GM13977 (cell line): ENCODE measurements at regions not wholly inside any gene's neighbourhood (a gene's known extent, or its start where the extent isn't known, plus 50 kb on each side); places are given as distances from the start of the nearest gene placed in this dataset.

Source experiments
- DNase-seq: peaks from one replicate; pipeline ENCODE4 v3.0.0; 2012; ENCODE audit warnings: low spot score
- in situ Hi-C: fragments of 300-500 bp; cut with MboI; formaldehyde crosslinking; loops from one replicate; pipeline ENCODE4 v1.12.0; 2022; ENCODE audit warnings: low sequenced_read_pairs, low pct_unique_long_range_greater_than_20kb, mixed read lengths, inconsistent platforms; ENCODE audit not compliant: unreplicated experiment
- TF ChIP-seq, protein P1 (sequence below): IDR thresholded peaks from 2 replicates; pipeline ENCODE4 v1.5.1; 2012; ENCODE audit warnings: mild to moderate bottlenecking, control low read depth; ENCODE audit not compliant: insufficient read depth; ENCODE audit errors: extremely low read depth, missing control alignments

DNA sequence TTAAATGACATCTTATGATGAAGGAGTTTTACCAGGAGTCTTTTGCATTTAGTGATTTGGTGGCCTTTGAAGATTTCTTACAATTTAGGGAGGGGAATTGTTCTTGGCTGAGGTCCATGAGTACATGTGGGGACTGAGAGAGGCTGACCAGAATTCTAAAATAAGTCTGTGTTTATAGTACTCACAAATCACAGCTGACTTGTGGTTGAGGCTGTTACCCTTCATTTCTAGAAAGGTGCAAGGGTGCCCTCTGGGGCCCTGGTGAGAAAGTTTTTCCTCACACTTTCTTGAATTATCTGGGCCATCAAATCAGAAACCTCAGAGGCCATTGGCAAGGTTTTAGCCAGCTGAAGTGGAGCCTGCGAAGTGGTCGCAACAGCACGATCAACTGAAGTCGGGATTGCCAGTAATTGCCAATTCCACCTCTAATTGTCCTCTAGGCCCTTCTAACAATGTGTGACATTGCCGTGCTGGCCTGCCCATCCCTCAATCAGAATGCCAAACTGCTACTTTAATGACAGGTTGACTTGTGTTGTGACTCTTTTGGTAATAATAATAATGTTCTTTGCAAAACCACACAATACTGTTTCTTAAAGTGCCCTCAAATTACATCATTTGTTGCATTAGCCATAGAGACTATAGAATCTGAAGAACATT is 221.6 kb downstream of the OGFRL1 start:
- TF ChIP-seq, protein P1, sequence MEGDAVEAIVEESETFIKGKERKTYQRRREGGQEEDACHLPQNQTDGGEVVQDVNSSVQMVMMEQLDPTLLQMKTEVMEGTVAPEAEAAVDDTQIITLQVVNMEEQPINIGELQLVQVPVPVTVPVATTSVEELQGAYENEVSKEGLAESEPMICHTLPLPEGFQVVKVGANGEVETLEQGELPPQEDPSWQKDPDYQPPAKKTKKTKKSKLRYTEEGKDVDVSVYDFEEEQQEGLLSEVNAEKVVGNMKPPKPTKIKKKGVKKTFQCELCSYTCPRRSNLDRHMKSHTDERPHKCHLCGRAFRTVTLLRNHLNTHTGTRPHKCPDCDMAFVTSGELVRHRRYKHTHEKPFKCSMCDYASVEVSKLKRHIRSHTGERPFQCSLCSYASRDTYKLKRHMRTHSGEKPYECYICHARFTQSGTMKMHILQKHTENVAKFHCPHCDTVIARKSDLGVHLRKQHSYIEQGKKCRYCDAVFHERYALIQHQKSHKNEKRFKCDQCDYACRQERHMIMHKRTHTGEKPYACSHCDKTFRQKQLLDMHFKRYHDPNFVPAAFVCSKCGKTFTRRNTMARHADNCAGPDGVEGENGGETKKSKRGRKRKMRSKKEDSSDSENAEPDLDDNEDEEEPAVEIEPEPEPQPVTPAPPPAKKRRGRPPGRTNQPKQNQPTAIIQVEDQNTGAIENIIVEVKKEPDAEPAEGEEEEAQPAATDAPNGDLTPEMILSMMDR, result peak; percentile 64
- in situ Hi-C loops, result no loop called here
- peak; percentile 12 for DNase-seq

GRCh38 chr6:71510856-71511255 is 222.2 kb downstream of the OGFRL1 start:
- in situ Hi-C loops, result no loop called here
- TF ChIP-seq, protein P1, result no peak
- no peak for DNase-seq

GRCh38 chr6:71512256-71512655 is 223.6 kb downstream of the OGFRL1 start:
- no peak for DNase-seq
- in situ Hi-C loops, result no loop called here
- TF ChIP-seq, protein P1, result no peak

- in situ Hi-C loops, result no loop called here
- no peak for DNase-seq
- TF ChIP-seq, protein P1, result no peak
Observed at GRCh38 chr6:71513036-71513435, 224.4 kb downstream of the OGFRL1 start.

- TF ChIP-seq, protein P1, result no peak
- in situ Hi-C loops, result no loop called here
- no peak for DNase-seq
Observed at GRCh38 chr6:71523548-71523947, 234.9 kb downstream of the OGFRL1 start.

GRCh38 chr6:71524201-71524600 is 235.6 kb downstream of the OGFRL1 start:
- TF ChIP-seq, protein P1, result no peak
- in situ Hi-C loops, result no loop called here
- DNase-seq, result no peak
